ENCODE measurements at regions not wholly inside any gene's neighbourhood (a gene's known extent, or its start where the extent isn't known, plus 50 kb on each side); places are given as distances from the start of the nearest gene placed in this dataset.

DNA sequence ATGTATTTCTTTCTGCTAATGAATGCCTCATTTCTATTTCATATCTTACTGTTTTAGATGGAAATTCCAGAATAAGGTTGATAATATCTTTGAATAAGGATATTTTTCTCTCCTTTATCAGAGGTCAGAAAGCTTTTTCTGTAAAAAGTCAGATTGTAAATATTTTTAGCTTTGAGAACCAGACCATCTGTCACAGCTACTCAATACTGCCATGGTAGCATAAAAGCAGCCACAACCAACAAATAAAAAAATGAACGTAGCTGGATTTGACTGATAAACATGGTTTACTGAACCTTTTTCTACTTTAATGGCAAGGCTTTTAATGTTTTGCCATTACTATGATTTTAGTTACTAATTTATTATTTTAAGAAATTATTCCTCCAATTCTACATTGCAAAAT lies 217.4 kb upstream of the COX10 start:
- TF ChIP-seq EZH2 (IDR thresholded peaks at IDR 0.05; ENCODE audit: borderline replicate concordance, low read depth, low read length, poor library complexity, severe bottlenecking): no peak
- TF ChIP-seq, protein P1, sequence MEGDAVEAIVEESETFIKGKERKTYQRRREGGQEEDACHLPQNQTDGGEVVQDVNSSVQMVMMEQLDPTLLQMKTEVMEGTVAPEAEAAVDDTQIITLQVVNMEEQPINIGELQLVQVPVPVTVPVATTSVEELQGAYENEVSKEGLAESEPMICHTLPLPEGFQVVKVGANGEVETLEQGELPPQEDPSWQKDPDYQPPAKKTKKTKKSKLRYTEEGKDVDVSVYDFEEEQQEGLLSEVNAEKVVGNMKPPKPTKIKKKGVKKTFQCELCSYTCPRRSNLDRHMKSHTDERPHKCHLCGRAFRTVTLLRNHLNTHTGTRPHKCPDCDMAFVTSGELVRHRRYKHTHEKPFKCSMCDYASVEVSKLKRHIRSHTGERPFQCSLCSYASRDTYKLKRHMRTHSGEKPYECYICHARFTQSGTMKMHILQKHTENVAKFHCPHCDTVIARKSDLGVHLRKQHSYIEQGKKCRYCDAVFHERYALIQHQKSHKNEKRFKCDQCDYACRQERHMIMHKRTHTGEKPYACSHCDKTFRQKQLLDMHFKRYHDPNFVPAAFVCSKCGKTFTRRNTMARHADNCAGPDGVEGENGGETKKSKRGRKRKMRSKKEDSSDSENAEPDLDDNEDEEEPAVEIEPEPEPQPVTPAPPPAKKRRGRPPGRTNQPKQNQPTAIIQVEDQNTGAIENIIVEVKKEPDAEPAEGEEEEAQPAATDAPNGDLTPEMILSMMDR (conservative IDR thresholded peaks at IDR 0.05; ENCODE audit: low read depth, low read length): no peak

Measured in A673 (cell line).